ENCODE measurements at regions not wholly inside any gene's neighbourhood (a gene's known extent, or its start where the extent isn't known, plus 50 kb on each side); places are given as distances from the start of the nearest gene placed in this dataset.

DNA sequence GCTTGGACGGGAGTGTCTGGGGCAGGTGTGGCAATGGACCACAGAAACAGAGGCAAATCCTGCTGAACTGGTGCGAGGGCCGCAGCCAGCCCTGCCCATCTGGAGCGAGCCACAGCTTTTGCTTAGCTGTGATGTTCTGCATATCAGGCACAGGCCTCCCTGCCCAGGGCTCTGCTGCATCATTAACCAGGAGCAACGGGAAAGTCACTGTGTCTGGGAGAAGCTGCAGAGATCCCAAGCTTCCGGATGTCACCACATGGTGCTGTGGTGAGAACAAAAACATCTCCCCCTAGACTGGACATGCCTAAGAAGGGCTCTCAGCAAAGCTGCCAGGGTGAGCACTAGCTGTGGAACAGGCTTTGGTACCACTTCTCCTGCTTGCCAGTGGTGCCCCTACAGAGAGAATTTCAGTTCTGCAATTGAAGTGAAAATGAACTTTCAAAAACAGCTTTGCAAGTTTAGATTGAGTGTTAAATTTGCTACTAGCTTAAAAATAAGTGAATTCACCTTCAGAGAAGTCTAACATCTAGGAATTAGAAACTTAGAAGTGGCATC, 172.9 kb upstream of the MYT1L start:
- TF ChIP-seq, protein P1, sequence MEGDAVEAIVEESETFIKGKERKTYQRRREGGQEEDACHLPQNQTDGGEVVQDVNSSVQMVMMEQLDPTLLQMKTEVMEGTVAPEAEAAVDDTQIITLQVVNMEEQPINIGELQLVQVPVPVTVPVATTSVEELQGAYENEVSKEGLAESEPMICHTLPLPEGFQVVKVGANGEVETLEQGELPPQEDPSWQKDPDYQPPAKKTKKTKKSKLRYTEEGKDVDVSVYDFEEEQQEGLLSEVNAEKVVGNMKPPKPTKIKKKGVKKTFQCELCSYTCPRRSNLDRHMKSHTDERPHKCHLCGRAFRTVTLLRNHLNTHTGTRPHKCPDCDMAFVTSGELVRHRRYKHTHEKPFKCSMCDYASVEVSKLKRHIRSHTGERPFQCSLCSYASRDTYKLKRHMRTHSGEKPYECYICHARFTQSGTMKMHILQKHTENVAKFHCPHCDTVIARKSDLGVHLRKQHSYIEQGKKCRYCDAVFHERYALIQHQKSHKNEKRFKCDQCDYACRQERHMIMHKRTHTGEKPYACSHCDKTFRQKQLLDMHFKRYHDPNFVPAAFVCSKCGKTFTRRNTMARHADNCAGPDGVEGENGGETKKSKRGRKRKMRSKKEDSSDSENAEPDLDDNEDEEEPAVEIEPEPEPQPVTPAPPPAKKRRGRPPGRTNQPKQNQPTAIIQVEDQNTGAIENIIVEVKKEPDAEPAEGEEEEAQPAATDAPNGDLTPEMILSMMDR (IDR thresholded peaks at IDR 0.05) = no peak
- no peak for TF ChIP-seq POLR2A (IDR thresholded peaks at IDR 0.05)
